Fibroblast of lung (primary cell): ENCODE measurements at regions not wholly inside any gene's neighbourhood (a gene's known extent, or its start where the extent isn't known, plus 50 kb on each side); places are given as distances from the start of the nearest gene placed in this dataset.

Experiments used
- DNase-seq, 2 donors: peaks; one replicate each; pipeline versions ENCODE4 v3.0.0 to v3.0.0-alpha.2; 2010; ENCODE audit warnings: low read depth in 2 of 2
- H2AFZ ChIP-seq: 2 replicates; pipeline ENCODE4 v1.5.1; 2012; ENCODE audit warnings: low read length, control low read depth, inconsistent platforms
- H3K27ac ChIP-seq: 2 replicates; pipeline ENCODE4 v1.5.1; 2011; ENCODE audit warnings: low read length, control low read depth; ENCODE audit not compliant: insufficient read depth
- H3K27me3 ChIP-seq: 2 replicates; pipeline ENCODE4 v1.5.1; 2011; ENCODE audit warnings: mild to moderate bottlenecking, low read length; ENCODE audit not compliant: control insufficient read depth, insufficient read depth
- H3K36me3 ChIP-seq: 2 replicates; pipeline ENCODE4 v1.5.1; 2011; ENCODE audit warnings: low read length; ENCODE audit not compliant: control insufficient read depth, insufficient read depth
- H3K4me1 ChIP-seq: 2 replicates; pipeline ENCODE4 v1.5.1; 2011; ENCODE audit warnings: low read length; ENCODE audit not compliant: control insufficient read depth, insufficient read depth; ENCODE audit errors: extremely low read depth
- H3K4me2 ChIP-seq: 2 replicates; pipeline ENCODE4 v1.5.1; 2011; ENCODE audit warnings: low read length, control low read depth; ENCODE audit not compliant: insufficient read depth; ENCODE audit errors: extremely low read depth
- H3K4me3 ChIP-seq, 4 experiments: fragments of 200-600 bp in 1 of 4; sonication (generic) in 1 of 4; replicated peaks in 1 of 4; 2 replicates each; pipeline ENCODE4 v1.5.1; 2011 to 2016; ENCODE audit warnings: low read length in 4 of 4, low read depth in 3 of 4, mild to moderate bottlenecking in 3 of 4, control low read depth in 2 of 4, inconsistent platforms in 1 of 4, mixed read lengths in 1 of 4; ENCODE audit not compliant: insufficient read depth in 1 of 4; ENCODE audit errors: control extremely low read depth in 1 of 4
- H3K79me2 ChIP-seq: 2 replicates; pipeline ENCODE4 v1.5.1; 2012; ENCODE audit warnings: mild to moderate bottlenecking, low read length, inconsistent platforms; ENCODE audit not compliant: control insufficient read depth, insufficient read depth
- H3K9ac ChIP-seq: 2 replicates; pipeline ENCODE4 v1.5.1; 2011; ENCODE audit warnings: mild to moderate bottlenecking, low read length, control low read depth; ENCODE audit not compliant: insufficient read depth
- H3K9me3 ChIP-seq: 2 replicates; pipeline ENCODE4 v1.5.1; 2012; ENCODE audit warnings: low read depth, low read length; ENCODE audit not compliant: control insufficient read depth, insufficient read depth
- H4K20me1 ChIP-seq: 2 replicates; pipeline ENCODE4 v1.5.1; 2011; ENCODE audit warnings: low read length; ENCODE audit not compliant: control insufficient read depth, insufficient read depth; ENCODE audit errors: extremely low read depth
- CTCF ChIP-seq, 2 donors: IDR thresholded peaks in 1 of 2; conservative IDR thresholded peaks in 1 of 2; 1 replicate in 1 of 2; 2 replicates in 1 of 2; pipeline ENCODE4 v1.5.1; 2011 to 2012; ENCODE audit warnings: low read length in 2 of 2, control low read depth in 1 of 2, inconsistent platforms in 1 of 2, low read depth in 1 of 2, mild to moderate bottlenecking in 1 of 2
- EZH2 ChIP-seq: IDR thresholded peaks from 2 replicates; pipeline ENCODE4 v1.5.1; 2012; ENCODE audit warnings: low read length, control low read depth, mild to moderate bottlenecking; ENCODE audit errors: missing control alignments

GRCh38 chr13:82672248-82672647 is 1210.0 kb downstream of the SLITRK1 start:
- Histone ChIP-seq H3K9me3 (no peaks in the 10 kb centered on the region), H3K4me2 (no peak overlapping the region), H4K20me1 (no peaks in the 10 kb centered on the region), H2AFZ (no peak overlapping the region), H3K4me1 (no peaks in the 10 kb centered on the region), H3K79me2 (no peaks in the 10 kb centered on the region), H3K9ac (no peak overlapping the region), H3K4me3 (no peak overlapping the region), H3K27me3 (no peaks in the 10 kb centered on the region), H3K36me3 (no peaks in the 10 kb centered on the region), H3K27ac (no peak overlapping the region)
- no peak for DNase-seq
- TF ChIP-seq CTCF (conservative IDR thresholded peaks at IDR 0.05 in 1 of 2, IDR thresholded peaks at IDR 0.05 in 1 of 2; ENCODE audit: low read depth in 1 of 2, low read length in 2 of 2) (no peak), EZH2 (no peak)

GRCh38 chr13:82664183-82664582 is 1218.1 kb downstream of the SLITRK1 start:
- H3K4me2 ChIP-seq, result no peak overlapping the region
- TF ChIP-seq EZH2 (no peak), CTCF (conservative IDR thresholded peaks at IDR 0.05 in 1 of 2, IDR thresholded peaks at IDR 0.05 in 1 of 2; ENCODE audit: low read depth in 1 of 2, low read length in 2 of 2) (no peak)
- no peak for DNase-seq
- H3K9ac ChIP-seq, result no peak overlapping the region
- no peaks in the 10 kb centered on the region for H3K9me3 ChIP-seq
- H3K4me3 ChIP-seq, result no peak overlapping the region
- H2AFZ ChIP-seq, result no peak overlapping the region
- H4K20me1 ChIP-seq, result no peaks in the 10 kb centered on the region
- no peak overlapping the region for H3K27ac ChIP-seq
- H3K4me1 ChIP-seq, result no peaks in the 10 kb centered on the region
- H3K79me2 ChIP-seq, result no peaks in the 10 kb centered on the region
- no peaks in the 10 kb centered on the region for H3K36me3 ChIP-seq
- H3K27me3 ChIP-seq, result no peaks in the 10 kb centered on the region

GRCh38 chr13:82661126-82661525 is 1221.1 kb downstream of the SLITRK1 start:
- H3K79me2 ChIP-seq, result no peaks in the 10 kb centered on the region
- DNase-seq, result no peak
- no peak overlapping the region for H3K27ac ChIP-seq
- H3K36me3 ChIP-seq, result no peaks in the 10 kb centered on the region
- no peaks in the 10 kb centered on the region for H3K27me3 ChIP-seq
- H3K4me2 ChIP-seq, result no peak overlapping the region
- H3K4me1 ChIP-seq, result no peaks in the 10 kb centered on the region
- H4K20me1 ChIP-seq, result no peaks in the 10 kb centered on the region
- no peak overlapping the region for H2AFZ ChIP-seq
- no peak for TF ChIP-seq CTCF (conservative IDR thresholded peaks at IDR 0.05 in 1 of 2, IDR thresholded peaks at IDR 0.05 in 1 of 2; ENCODE audit: low read depth in 1 of 2, low read length in 2 of 2)
- no peak for TF ChIP-seq EZH2
- no peak overlapping the region for H3K4me3 ChIP-seq
- H3K9ac ChIP-seq, result no peak overlapping the region
- no peaks in the 10 kb centered on the region for H3K9me3 ChIP-seq
